ENCODE measurements at regions not wholly inside any gene's neighbourhood (a gene's known extent, or its start where the extent isn't known, plus 50 kb on each side); places are given as distances from the start of the nearest gene placed in this dataset.
"Not testable (repeated sequence)": the region's sequence is repeated elsewhere in the genome, so short reads cannot be mapped to it uniquely, and the experiment has no call there.

DNA sequence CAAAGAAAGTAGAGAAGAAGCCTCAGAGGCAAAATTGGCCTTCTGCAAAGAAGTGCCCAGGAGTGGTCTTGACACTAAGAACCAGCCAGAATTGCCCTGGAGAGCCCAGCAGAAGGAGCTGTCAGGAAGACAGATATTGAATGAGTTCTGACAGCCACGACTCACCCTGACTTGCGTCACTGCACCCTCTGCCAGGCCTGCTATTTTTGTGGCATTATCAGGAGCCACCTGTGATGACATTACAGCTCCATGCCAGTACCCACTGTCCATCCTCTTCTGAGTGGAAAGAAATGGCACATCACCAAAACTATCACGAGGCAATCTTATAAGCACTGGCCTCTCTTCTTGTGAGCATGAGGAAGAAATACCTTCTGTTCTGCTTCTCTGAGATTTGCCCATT, 67.7 kb downstream of the SMIM20 start:
- no peak for DNase-seq

GRCh38 chr4:25982962-25983361, 68.9 kb downstream of the SMIM20 start:
- DNase-seq, result no peak

DNA sequence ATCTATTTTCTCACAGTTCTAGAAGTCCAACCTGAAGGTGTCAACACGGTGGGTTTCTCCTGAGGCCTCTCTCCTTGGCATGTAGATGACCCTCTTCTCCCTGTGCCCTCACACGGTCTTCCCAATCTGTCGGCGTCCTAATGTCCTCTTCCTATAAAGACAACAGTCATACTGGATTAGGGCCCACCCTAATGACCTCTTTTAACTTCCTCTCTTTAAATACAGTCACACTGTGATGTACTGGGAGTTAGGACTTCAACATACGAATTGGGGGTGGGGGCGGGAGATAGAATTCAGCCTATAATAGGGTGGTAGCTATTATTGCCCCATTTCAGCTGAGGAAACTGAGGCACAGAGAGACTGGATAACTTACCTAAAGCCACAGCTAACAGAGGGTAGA, 70.2 kb downstream of the SMIM20 start:
- DNase-seq, result no peak

DNA sequence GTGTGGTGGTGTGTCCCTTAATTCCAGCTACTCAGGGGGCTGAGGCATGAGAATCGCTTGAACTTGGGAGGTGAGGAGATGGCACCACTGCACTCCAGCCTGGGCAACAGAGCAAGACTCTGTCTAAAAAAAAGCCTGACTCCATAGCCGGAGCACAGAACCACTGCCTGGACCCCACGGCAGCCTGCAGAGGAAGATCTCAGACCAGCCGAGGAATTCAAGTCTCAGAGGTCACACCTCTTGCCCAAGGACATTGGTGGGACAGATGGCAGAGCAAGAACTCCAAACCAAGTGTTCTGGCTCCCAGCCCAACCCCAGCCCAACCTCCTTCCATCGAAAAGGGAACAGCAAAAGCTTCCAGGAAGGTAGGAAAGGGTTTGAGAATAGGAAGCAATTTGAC, 70.8 kb downstream of the SMIM20 start:
- no peak for DNase-seq

- no peak for DNase-seq
Observed at GRCh38 chr4:25986807-25987206, 72.8 kb downstream of the SMIM20 start.

DNA sequence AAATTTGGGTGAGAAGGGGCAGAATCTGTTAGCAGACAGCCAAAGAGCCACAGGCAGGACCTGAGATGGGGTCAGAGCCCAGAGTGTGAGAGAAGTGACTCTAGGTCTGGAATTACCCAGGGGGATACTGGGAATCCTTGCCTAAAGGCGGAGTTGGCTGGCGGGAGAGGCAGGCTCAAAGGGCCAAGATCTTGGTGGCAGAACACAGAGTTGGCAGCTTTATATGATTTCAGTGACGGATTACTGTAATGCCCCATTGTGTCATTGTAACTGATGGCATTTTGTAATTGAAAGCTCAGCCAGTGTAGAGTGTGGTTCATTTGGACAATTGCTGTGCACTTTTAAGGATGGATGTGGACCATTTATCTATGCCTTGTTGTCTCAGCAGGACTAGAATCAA, 77.3 kb downstream of the SMIM20 start:
- DNase-seq, result no peak

- DNase-seq, result no peak
Observed at GRCh38 chr4:25993395-25994185, 79.6 kb downstream of the SMIM20 start.

- DNase-seq, result not testable (repeated sequence)
Observed at GRCh38 chr4:25994577-25994976, 80.6 kb downstream of the SMIM20 start.

DNA sequence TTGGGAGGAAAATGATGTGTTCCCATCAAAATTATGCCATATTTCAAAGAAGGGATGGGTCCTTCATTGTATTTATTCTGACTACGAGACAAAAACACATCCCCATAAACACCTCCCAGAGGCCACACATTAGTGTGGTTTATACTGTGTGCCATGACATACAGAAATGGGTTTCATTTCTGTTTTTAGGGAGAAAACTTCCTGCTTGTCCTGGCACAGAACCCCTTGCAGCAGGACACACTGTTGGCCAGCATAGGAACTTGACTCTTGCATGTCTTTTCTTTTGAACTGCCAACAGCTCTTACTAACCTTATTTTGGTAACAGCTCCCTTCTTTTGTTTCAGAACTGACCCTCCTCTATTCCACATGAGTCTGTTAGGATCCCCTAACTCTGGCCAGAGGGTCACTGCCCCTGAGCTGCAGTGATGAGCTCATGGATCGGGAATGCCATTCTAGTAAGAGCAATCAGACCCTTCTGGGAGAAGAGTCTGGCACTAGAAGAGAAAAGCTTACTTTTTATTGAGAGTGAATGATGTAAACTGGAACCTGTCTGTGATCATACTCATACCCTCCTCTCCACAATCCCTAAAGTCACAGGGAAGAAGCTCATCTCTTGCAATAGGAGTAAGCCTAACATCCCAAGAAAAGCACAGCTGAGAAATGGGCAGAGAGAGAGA, 86.4 kb downstream of the SMIM20 start:
- no peak for DNase-seq

DNA sequence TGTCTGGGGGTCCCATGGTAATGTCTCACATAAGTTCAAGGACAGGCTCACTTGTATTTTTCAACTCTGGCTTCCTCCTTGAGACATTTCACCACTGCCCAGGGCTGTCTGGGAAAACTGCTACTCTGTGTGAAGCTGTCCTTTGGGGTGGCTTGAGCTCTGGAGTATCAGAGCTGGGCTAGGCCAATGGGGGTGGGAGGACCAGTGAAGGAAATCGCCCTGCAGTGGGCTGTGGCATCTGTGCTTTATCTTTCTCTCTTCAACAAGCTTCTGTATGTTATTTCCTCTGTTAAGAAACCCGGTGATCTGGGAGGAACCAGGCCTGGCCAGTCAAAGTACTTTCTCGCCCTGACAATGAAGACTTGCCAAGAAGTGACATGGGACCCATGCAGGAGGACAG, 87.4 kb downstream of the SMIM20 start:
- DNase-seq, result no peak

DNA sequence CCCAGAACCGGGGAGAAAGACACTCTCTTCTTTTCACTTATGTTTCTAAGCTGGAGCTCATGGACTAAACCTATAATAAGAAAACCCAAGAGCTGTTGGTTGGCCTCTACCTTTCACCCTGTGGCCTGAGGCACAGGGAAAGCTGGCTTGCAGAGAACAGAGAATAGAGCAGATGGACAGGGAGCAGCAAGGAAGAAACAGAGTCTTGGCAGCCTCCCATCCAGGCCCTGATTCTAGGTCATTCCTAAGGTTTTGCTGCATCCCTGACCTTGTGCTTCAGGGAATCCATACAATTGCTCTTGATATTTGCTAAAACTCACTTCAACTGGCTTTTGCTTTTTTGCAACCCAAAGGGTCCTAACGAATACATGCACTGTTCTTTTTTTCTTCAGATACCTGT, 87.8 kb downstream of the SMIM20 start:
- no peak for DNase-seq

- no peak for DNase-seq
Observed at GRCh38 chr4:26003056-26003455, 89.0 kb downstream of the SMIM20 start.

DNA sequence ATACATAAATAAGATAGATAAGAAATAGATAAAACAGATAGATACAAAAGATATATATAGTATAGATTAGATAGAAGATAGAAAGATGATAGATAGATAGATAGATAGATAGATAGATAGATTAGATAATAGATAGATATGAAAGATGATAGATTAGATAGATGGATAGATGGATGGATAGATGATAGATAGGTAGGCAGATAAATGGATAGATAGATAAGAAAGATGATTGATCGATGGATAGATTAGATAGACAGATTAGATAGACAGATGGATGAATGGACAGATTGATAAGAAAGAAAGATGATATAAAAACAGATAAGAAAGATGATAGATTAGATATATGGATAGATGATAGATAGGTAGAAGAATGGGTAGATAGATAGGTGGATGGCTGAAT, 90.3 kb downstream of the SMIM20 start:
- DNase-seq, result no peak

- DNase-seq, result no peak
Observed at GRCh38 chr4:26005764-26006163, 91.7 kb downstream of the SMIM20 start.

DNA sequence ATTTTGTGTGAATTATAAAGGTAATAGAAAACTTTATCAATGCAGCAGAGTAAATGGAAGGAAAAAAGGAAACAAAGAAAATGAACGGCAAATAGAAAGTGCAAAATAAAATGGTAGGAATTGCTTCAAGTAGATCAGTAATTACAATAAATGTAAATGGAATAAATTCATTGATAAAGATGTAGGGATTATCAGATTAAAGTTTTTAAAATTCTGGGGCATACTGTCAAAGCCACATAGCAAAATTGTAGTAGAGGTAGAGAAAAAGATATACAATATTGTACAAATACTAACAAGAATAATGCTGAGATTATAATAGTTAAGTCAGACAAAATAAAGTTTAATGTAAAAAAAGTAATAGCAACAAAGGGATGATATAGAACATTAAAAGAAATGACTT, 94.7 kb downstream of the SMIM20 start:
- no peak for DNase-seq

- no peak for DNase-seq
Observed at GRCh38 chr4:26009502-26009901, 95.5 kb downstream of the SMIM20 start.

DNA sequence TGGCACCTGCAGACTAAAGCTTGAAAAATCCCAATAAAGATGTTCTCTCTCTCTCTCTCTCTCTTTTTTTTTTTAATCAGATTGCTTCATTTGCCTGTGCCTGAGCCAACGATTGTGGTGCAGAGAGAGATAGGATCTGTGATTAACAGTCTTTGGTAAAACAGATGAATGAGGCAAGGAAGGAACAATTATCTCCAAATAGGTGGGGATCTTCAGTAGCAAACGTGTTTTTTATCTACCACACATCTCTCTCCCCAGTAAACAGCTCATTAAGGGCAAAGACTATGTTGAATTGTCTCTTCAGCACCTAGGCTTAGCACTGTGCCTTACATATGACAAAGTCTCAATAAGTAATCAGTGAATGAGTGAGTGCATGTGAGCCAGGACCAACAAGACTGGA, 96.3 kb downstream of the SMIM20 start:
- DNase-seq, result no peak

DNA sequence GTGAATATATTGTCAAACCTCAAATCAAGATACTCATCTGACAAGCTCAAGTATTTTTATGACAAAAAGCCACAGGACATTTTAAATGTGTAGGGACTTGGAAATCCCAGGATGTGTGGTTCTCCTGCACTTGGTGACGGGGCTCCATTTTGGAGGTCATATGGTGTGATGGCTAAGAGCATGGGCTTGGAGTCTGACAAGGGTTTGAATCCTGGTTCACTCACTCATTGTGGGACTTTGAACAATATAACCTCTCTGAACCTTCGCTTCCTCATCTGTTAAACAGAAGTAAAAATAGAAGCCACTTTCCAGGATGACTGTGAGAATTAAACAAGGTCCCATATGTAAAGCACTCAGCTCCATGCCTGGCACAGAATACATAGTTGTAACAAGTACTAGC, 99.6 kb downstream of the SMIM20 start:
- DNase-seq, result no peak

DNA sequence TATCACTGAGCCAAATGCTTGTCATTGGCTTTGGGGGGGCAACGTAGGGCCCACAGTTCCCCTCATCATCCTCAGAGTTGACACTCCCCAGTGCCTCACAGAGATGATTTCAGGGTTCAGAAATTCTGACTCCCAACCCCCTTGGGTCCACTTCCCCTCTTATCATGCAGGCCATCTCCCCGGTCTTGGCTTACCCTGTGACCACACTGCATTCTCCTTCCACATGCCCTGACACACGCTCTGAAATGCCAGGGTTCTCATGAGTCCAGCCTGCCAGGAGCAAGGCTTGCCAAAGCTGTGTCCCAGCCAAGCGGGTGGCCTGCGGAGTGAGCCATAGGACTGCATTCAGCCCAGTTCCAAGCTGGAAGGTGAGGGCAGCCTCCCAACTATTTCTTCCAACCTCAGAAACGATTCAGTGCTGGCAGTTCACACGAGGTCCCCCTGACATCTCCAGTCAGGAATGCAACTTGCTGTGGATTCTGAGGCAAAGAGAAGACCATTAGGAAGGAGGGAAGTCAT, 101.2 kb downstream of the SMIM20 start:
- DNase-seq, result no peak

- no peak for DNase-seq
Observed at GRCh38 chr4:26015906-26016305, 101.9 kb downstream of the SMIM20 start.

DNA sequence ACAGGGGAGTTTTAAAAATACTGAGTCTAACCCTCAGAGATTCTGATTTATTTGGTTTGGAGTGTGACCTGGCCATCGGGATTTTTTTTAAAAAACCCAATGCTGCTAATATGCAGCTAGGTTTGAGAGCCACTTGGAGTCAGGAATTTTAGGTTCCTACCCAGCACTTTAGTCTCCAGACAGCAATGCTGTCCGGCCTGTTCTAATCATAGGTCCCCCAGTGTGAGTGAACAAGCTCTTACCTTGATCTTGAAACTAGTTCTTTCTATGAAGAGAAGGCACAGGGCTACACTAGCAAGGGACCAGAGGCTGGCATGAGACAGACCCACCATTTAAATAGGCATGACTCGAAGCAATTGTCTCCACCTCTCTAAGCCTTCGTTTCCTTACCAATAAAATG, 103.5 kb downstream of the SMIM20 start:
- no peak for DNase-seq

DNA sequence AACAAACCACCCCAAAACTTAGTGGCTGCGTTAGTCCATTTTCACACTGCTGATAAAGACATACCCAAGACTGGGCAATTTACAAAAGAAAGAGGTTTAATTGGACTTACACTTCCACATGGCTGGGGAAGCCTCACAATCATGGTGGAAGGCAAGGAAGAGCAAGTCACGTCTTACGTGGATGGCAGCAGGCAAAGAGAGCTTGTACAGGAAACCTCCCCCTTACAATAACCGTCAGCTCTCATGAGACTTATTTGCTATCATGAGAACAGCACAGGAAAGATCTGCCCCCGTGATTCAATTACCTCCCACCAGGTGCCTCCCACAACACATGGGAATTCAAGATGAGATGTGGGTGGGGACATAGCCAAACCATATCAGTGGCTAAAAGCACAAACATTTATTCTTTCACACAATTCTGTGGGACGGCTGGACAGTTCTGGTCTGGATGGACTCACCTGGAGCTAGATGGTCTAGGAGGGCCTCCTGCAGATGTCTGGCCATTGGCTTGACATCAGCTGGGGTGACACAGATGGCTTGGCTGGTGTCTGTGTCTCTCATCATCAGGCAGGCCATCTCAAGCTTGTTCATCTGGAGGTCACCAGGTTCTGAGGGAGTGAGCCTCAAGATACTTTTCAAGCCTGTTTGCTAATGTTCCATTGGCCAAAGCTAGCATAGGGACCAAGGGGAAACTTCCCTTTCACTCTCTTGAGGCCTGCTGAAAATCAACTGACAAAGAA, 104.1 kb downstream of the SMIM20 start:
- not testable (repeated sequence) for DNase-seq

DNA sequence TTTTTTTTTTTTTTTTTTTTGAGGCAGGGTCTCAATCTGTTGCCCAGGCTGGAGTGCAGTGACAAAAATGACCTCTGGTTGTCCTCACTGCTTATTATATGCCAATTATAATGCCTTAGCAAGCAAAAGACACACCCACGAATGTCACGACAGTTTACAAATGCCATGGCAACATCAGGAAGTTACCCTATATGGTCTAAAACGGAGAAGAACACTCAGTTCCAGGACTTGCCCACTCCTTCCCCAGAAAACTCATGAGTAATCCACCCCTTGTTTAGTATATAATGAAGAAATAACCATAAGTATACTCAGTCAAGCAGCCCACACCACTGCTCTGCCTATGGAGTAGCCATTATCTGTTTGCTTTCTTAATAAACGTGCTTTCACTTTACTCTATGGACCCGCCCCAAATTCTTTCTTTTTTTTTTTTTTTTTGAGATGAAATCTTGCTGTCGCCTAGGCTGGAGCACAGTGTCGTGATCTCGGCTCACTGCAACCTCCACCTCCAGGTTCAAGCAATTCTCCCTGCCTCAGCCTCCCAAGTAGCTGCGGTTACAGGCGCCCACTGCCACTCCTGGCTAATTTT, 106.2 kb downstream of the SMIM20 start:
- no peak for DNase-seq
